Neural crest cell (in vitro differentiated cells): ENCODE measurements at regions not wholly inside any gene's neighbourhood (a gene's known extent, or its start where the extent isn't known, plus 50 kb on each side); places are given as distances from the start of the nearest gene placed in this dataset.
"Not testable (repeated sequence)": the region's sequence is repeated elsewhere in the genome, so short reads cannot be mapped to it uniquely, and the experiment has no call there.

Source experiments
- DNase-seq: peaks from one replicate; pipeline ENCODE4 v3.0.0; 2021; ENCODE audit warnings: low read depth, mixed read lengths, low spot score
- H3K27ac Mint-ChIP-seq: one replicate; pipeline ENCODE4 v1.8.0; 2021; ENCODE audit warnings: mild to moderate bottlenecking, mixed read lengths; ENCODE audit not compliant: unreplicated experiment
- H3K27me3 Mint-ChIP-seq: 2 replicates; pipeline ENCODE4 v1.8.0; 2021; ENCODE audit warnings: low read depth, mild to moderate bottlenecking, mixed read lengths
- H3K36me3 Mint-ChIP-seq: 2 replicates; pipeline ENCODE4 v1.8.0; 2021; ENCODE audit warnings: low read depth, mild to moderate bottlenecking, mixed read lengths
- H3K4me1 Mint-ChIP-seq: 2 replicates; pipeline ENCODE4 v1.8.0; 2021; ENCODE audit warnings: mixed read lengths
- H3K4me3 Mint-ChIP-seq: one replicate; pipeline ENCODE4 v1.8.0; 2021; ENCODE audit warnings: mild to moderate bottlenecking, mixed read lengths
- H3K9me3 Mint-ChIP-seq: 2 replicates; pipeline ENCODE4 v1.8.0; 2021; ENCODE audit warnings: mixed read lengths
- CTCF ChIP-seq: fragments of 200-600 bp; sonication (generic); conservative IDR thresholded peaks from 2 replicates; pipeline ENCODE4 v1.5.0; 2021; ENCODE audit warnings: antibody characterized with exemption, mild to moderate bottlenecking

- Mint-ChIP-seq H3K4me3 (no peak overlapping the region), H3K27ac (no peak overlapping the region), H3K4me1 (no peaks in the 10 kb centered on the region), H3K36me3 (no peaks in the 10 kb centered on the region), H3K27me3 (no peaks in the 10 kb centered on the region), H3K9me3 (no peaks in the 10 kb centered on the region)
- DNase-seq = no peak
- TF ChIP-seq CTCF = no peak
These were observed 296.9 kb upstream of the GOT2 start for GRCh38 chr16:59030923-59031485.

DNA sequence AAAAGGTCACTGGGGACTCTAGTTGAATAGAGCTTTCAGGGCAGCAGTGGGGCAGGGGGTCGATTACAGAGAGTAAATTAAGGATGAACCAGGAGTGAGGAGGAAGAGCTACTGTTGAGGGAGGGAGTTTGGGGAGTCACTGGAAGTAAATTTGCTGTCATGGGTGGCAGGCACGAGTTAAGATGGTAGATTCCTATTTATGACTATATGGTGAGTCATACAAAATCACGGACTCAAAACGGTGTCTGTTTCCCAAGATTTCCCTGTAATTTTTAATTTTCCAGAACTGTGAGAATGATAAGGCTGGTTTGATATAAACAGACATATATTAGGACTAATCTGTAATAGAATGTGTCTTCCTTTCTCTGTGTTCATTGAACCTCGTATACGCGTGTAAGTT is 287.6 kb upstream of the GOT2 start:
- H3K27me3 Mint-ChIP-seq = peaks cover 2% of the 10 kb centered on the region
- peaks cover 2% of the 10 kb centered on the region for H3K9me3 Mint-ChIP-seq
- DNase-seq = no peak
- no peak overlapping the region for H3K27ac Mint-ChIP-seq
- H3K36me3 Mint-ChIP-seq = no peaks in the 10 kb centered on the region
- no peak for TF ChIP-seq CTCF
- H3K4me3 Mint-ChIP-seq = no peak overlapping the region
- no peaks in the 10 kb centered on the region for H3K4me1 Mint-ChIP-seq

DNA sequence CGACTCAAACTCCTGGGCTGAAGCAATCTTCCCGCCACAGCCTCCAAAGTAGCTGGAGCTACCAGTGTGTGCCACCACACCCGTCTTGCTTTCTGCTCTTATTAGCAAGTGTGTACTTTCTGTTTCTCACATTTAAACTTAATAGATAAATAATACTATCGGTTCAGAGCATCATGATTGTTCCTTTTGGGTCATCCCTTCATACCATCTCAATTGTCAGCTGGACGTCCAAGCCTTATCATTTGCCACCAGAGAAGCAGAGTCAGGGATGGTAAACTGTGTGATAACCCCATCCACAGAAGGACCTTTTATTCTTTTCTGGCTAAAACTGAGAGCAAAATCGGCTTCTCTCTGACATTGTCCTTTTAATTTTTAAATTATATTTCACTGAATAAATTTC is 279.8 kb upstream of the GOT2 start:
- no peaks in the 10 kb centered on the region for H3K4me1 Mint-ChIP-seq
- H3K27ac Mint-ChIP-seq = no peak overlapping the region
- TF ChIP-seq CTCF = no peak
- H3K27me3 Mint-ChIP-seq = no peaks in the 10 kb centered on the region
- DNase-seq = no peak
- peaks cover 2% of the 10 kb centered on the region for H3K9me3 Mint-ChIP-seq
- H3K36me3 Mint-ChIP-seq = no peaks in the 10 kb centered on the region
- H3K4me3 Mint-ChIP-seq = no peak overlapping the region

DNA sequence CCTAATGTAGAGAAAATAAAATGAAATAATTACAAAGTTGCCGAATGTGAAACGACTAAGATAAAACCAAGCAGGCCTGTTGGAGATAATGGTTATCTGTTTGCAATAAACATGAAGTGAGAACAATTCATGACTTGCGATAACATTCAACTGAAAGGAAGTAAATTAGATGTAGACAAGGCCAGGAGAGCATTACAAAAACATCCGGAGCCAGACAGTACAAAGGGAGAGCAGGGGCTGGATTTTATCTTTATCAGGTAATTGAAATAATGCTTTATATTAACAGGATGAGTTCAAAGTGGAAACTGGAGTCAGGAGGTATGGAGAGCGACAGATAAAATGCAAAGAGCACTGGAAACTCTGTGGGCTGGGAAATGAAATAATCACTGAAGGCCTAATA is 265.6 kb upstream of the GOT2 start:
- H3K27me3 Mint-ChIP-seq = peaks cover 4% of the 10 kb centered on the region
- no peaks in the 10 kb centered on the region for H3K4me1 Mint-ChIP-seq
- H3K36me3 Mint-ChIP-seq = no peaks in the 10 kb centered on the region
- TF ChIP-seq CTCF = no peak
- H3K27ac Mint-ChIP-seq = no peak overlapping the region
- no peak overlapping the region for H3K4me3 Mint-ChIP-seq
- DNase-seq = no peak
- peaks cover 7% of the 10 kb centered on the region for H3K9me3 Mint-ChIP-seq

- not testable (repeated sequence) for H3K4me1 Mint-ChIP-seq, DNase-seq, H3K36me3 Mint-ChIP-seq, H3K27me3 Mint-ChIP-seq, H3K27ac Mint-ChIP-seq, H3K4me3 Mint-ChIP-seq
- peaks cover 19% of the 10 kb centered on the region for H3K9me3 Mint-ChIP-seq
These were observed 258.6 kb upstream of the GOT2 start for GRCh38 chr16:58992755-58993154.

- not testable (repeated sequence) for H3K36me3 Mint-ChIP-seq, H3K27me3 Mint-ChIP-seq, H3K4me1 Mint-ChIP-seq, H3K4me3 Mint-ChIP-seq, H3K9me3 Mint-ChIP-seq, DNase-seq
- H3K27ac Mint-ChIP-seq = peak overlapping the region; percentile 27
These were observed 249.3 kb upstream of the GOT2 start for GRCh38 chr16:58983181-58983965.
